ENCODE measurements at regions not wholly inside any gene's neighbourhood (a gene's known extent, or its start where the extent isn't known, plus 50 kb on each side); places are given as distances from the start of the nearest gene placed in this dataset.

DNA sequence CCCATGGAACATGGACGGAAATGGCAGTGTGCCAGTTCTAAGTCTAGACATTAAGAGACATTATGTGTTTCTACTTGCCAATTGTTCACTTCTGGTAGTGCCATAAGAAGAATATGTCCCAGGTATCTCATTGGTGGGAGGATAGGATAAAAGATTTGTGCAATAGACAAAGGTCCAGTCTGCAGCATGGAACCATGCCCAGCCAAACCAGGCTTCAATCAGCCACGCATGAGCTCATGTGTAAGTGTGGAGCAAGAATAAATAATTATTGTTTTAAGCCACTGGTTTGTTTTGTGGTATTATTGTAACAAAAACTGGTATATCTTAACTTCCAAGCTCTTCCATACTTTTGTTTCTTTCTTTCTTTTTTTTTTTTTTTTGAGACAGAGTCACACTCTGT, 153.6 kb upstream of the CTTNBP2 start:
- DNase-seq (ENCODE audit: low spot score) = no peak

- no peak for DNase-seq (ENCODE audit: low spot score)
Observed at GRCh38 chr7:118028226-118028625, 155.0 kb upstream of the CTTNBP2 start.

GRCh38 chr7:118029826-118030422, 154.0 kb upstream of the LSM8 start:
- no peak for DNase-seq (ENCODE audit: low spot score)

GRCh38 chr7:118033273-118033672, 150.7 kb upstream of the LSM8 start:
- no peak for DNase-seq (ENCODE audit: low spot score)

GRCh38 chr7:118039963-118040489, 143.9 kb upstream of the LSM8 start:
- DNase-seq (ENCODE audit: low spot score) = no peak

DNA sequence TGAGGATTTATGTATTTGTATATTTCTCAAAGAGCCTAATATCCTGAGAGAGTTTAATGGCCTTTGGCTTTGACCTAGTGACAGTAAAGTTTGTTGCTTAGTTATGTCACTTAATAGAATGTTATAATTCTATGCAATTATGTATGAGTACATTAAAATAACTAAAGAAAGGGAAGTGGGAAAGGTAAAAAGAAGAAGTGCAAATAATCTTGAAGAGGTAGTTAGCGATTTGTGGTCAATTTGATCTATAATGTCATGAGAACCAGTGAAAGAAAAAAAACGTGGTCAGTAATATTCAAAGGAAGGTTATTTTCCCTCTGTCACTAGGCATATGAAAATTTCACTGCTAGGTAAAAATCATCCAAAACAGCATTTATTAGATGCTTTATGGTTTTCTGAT, 143.4 kb upstream of the LSM8 start:
- no peak for DNase-seq (ENCODE audit: low spot score)

- DNase-seq (ENCODE audit: low spot score) = no peak
Observed at GRCh38 chr7:118041251-118041878, 142.6 kb upstream of the LSM8 start.

DNA sequence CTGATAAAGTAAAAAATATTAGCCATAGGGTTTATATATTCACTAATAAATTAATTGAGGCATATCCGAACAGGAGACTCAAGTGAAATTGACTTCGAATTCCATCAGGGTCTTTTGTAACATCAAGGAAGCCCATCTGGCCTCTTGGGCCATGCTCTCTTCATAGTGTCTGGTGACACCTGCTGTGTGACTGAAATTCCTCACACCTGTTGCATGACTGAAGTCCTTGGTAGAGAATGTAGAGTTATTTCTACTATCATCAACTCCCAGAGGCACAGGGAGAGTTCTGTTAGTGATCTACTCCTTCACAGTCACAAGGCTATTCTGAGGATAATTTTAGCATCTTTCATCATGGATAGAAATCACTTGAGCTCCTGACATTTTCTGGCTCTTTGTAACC, 138.3 kb upstream of the LSM8 start:
- no peak for DNase-seq (ENCODE audit: low spot score)

GRCh38 chr7:118046086-118046485, 137.9 kb upstream of the LSM8 start:
- DNase-seq (ENCODE audit: low spot score) = no peak

DNA sequence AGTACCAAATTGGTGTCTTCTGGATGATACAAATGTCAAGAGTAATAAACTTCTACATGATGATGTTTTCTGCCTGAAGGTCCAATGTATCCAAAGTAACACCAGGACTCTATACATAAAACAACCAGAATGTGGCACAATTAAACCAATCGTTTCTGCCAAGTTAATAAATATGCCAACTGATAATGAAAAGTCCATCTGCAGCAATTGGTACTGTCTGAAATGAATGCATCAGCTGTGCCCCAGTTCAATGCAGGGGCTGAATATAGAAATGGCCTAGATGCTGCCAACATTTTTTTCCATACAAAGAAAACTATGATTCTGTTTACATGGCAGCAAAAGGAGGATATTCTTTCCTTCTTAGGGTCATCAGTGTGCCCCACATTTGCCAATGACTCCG, 137.2 kb upstream of the LSM8 start:
- no peak for DNase-seq (ENCODE audit: low spot score)

DNA sequence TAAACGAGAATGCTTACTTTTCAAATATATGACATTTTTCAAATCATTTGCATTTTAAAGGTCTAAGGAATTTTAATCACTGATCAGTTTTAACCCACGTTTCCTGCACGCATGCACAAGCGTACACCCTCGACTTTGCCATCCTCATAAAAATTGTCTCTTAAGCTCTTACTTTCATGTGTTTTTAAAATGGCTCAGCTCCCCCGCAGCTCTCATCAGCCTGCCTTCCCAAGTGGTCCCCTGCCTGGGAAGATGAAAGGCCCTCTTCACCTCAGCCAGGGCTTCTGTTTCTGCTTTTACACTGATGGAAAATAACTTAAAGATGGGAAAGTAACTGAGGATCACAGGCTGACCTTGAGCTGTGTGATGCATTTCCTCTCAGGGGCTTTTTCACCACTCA, 131.6 kb upstream of the LSM8 start:
- DNase-seq (ENCODE audit: low spot score) = no peak

- DNase-seq (ENCODE audit: low spot score) = no peak
Observed at GRCh38 chr7:118053353-118053752, 130.6 kb upstream of the LSM8 start.

- no peak for DNase-seq (ENCODE audit: low spot score)
Observed at GRCh38 chr7:118054529-118054928, 129.4 kb upstream of the LSM8 start.

- DNase-seq (ENCODE audit: low spot score) = no peak
Observed at GRCh38 chr7:118055647-118056046, 128.3 kb upstream of the LSM8 start.

DNA sequence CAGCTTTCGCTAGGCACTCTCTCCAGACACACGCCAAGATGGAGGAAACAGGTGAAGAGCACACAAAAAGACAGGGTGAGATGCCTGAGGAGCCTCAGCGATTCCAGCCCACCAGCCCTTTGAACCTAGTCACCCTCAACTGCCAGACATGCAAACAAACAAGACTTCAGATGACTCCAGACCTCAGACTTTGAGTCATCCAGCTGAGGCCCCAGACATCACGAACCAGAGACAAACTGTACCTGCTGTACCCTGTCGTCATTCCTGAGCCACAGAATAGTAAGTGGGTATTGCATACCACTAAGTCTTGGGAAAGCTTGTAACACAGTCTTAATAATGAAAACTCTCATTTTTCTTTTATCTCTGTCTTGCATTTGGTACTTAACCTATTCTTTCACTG, 126.6 kb upstream of the LSM8 start:
- no peak for DNase-seq (ENCODE audit: low spot score)

- no peak for DNase-seq (ENCODE audit: low spot score)
Observed at GRCh38 chr7:118059209-118059608, 124.8 kb upstream of the LSM8 start.

DNA sequence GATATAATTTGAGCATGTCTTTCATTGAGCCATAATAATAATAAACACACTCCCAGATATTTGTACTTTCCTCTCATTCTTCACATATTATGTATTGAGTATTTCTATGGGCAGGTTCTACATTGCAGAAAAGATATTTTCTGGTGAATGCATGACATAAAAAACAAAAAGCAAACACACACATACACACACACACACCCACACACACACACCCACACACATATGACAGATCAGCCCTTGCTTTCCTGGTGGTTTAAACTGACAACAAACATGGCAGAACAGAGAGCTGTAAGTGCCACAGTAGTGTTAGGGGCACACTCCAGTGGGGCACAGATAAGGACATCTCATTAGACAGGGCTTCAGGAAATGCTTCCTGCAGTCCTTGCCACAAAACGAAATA, 123.3 kb upstream of the LSM8 start:
- no peak for DNase-seq (ENCODE audit: low spot score)

DNA sequence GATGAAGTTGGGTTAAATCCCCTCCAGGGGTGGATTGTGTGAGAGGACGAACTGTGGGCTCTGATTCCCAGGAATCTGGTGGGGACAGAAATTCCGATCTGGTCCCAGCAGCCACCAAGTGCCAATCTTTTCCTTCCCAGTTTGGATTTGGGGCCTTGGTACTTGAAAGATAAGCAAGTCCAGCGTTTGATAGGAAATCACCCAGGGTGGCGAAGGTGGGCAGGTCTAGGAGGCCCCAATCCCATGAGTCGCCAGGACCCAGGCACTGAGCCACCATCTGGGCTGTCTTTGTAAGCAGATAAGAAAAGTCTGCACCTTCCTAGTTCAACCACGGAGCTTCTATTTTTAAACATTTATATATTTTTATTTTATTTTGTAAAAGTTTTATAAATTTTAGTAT, 122.6 kb upstream of the LSM8 start:
- no peak for DNase-seq (ENCODE audit: low spot score)

GRCh38 chr7:118072893-118073674, 110.9 kb upstream of the LSM8 start:
- no peak for DNase-seq (ENCODE audit: low spot score)

GRCh38 chr7:118075936-118076335, 108.0 kb upstream of the LSM8 start:
- no peak for DNase-seq (ENCODE audit: low spot score)

DNA sequence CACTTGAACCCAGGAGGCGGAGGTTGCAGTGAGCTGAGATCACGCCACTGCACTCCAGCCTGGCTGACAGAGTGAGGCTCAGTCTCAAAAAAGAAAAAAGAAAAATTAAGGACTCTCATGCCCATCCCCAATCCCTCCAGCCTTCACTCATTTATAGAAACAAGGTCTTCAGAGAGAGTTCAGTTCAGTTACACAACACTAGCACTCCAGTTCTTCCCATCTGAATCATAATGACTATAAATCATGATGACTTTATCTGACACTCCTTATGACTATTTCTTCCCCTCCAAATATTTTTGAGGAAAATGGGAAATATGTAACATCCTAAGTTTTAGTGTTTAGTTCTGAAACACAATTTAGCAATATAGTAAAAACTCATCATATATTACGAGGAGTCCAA, 107.4 kb upstream of the LSM8 start:
- DNase-seq (ENCODE audit: low spot score) = no peak

GRCh38 chr7:118078015-118078414, 105.9 kb upstream of the LSM8 start:
- no peak for DNase-seq (ENCODE audit: low spot score)

DNA sequence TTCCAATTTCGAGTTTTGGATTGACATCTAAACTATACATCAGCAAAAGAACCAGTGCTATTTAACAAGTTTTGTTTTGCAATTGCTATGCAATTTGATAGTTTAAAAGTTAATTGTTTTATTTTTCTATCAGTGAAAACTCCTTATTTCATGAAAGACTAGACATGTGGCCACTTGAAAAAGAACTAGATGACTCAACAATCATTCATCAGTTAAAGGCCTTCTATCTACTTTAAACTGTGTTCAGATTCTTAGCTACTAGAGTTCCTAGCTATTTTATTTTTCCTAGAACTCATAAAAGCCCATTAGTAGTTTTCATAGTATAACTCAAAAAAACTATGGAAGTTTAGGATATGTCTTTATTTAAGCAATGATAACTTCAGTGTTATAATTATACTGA, 104.6 kb upstream of the LSM8 start:
- no peak for DNase-seq (ENCODE audit: low spot score)

All from SW480 (cell line).